ENCODE measurements at regions not wholly inside any gene's neighbourhood (a gene's known extent, or its start where the extent isn't known, plus 50 kb on each side); places are given as distances from the start of the nearest gene placed in this dataset.

DNA sequence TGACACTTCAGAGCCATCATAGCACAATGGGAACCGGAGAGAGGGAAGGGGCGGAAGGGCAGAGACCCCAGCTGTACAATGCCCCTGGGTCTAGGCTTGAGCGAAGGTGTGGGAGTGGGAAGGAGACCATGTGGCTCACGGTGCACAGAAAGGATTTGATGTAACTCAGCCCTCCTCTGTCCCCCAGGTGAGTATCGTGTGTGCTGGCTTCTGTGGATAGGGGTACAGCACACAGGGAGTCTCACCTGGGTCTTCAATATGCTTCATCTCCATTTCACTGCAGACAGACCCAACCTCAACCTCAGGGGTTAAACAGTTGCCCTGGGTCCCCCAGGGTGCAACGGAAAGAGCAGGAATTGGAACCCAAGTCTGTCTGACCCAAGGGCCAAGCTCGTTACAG, 122.2 kb downstream of the CDH26 start:
- no peaks in the 10 kb centered on the region for H3K79me2 ChIP-seq (ENCODE audit: insufficient read depth, low read length)
- FAIRE-seq, result no peak
- no peak overlapping the region for H3K4me2 ChIP-seq (ENCODE audit: low read length)
- peaks cover 37% of the 10 kb centered on the region for H3K27me3 Mint-ChIP-seq (ENCODE audit: low read depth, unreplicated experiment)
- H3K27ac ChIP-seq (ENCODE audit: low read depth, low read length), result no peak overlapping the region
- no peaks in the 10 kb centered on the region for H3K4me1 Mint-ChIP-seq (ENCODE audit: low read depth, unreplicated experiment)
- no peak for DNase-seq (ENCODE audit: low read depth)
- H3K4me3 Mint-ChIP-seq (ENCODE audit: unreplicated experiment), result no peak overlapping the region
- H3K9me3 ChIP-seq (ENCODE audit: insufficient read depth, low read depth, low read length), result no peaks in the 10 kb centered on the region
- H3K27ac Mint-ChIP-seq (ENCODE audit: unreplicated experiment), result no peak overlapping the region
- H3K9ac ChIP-seq (ENCODE audit: low read length), result no peak overlapping the region
- no peak for TF ChIP-seq EZH2 (IDR thresholded peaks at IDR 0.05; ENCODE audit: insufficient read depth, low read length)
- TF ChIP-seq, protein P1, sequence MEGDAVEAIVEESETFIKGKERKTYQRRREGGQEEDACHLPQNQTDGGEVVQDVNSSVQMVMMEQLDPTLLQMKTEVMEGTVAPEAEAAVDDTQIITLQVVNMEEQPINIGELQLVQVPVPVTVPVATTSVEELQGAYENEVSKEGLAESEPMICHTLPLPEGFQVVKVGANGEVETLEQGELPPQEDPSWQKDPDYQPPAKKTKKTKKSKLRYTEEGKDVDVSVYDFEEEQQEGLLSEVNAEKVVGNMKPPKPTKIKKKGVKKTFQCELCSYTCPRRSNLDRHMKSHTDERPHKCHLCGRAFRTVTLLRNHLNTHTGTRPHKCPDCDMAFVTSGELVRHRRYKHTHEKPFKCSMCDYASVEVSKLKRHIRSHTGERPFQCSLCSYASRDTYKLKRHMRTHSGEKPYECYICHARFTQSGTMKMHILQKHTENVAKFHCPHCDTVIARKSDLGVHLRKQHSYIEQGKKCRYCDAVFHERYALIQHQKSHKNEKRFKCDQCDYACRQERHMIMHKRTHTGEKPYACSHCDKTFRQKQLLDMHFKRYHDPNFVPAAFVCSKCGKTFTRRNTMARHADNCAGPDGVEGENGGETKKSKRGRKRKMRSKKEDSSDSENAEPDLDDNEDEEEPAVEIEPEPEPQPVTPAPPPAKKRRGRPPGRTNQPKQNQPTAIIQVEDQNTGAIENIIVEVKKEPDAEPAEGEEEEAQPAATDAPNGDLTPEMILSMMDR (IDR thresholded peaks at IDR 0.05; ENCODE audit: insufficient read depth, low read depth, low read length), result no peak
- no peaks in the 10 kb centered on the region for H4K20me1 ChIP-seq (ENCODE audit: insufficient read depth, low read length)
- H3K36me3 ChIP-seq (ENCODE audit: insufficient read depth, low read length), result no peaks in the 10 kb centered on the region
- no peaks in the 10 kb centered on the region for H3K9me3 Mint-ChIP-seq (ENCODE audit: unreplicated experiment)
- no peaks in the 10 kb centered on the region for H3K4me1 ChIP-seq (ENCODE audit: insufficient read depth, low read length)
- no peak overlapping the region for H2AFZ ChIP-seq (ENCODE audit: low read depth, low read length)
- H3K4me3 ChIP-seq (ENCODE audit: insufficient read depth, low read depth, low read length), result no peak overlapping the region
- H3K36me3 Mint-ChIP-seq (ENCODE audit: low read depth, unreplicated experiment), result no peaks in the 10 kb centered on the region
- peaks cover 14% of the 10 kb centered on the region for H3K27me3 ChIP-seq (ENCODE audit: insufficient read depth, low read length)

DNA sequence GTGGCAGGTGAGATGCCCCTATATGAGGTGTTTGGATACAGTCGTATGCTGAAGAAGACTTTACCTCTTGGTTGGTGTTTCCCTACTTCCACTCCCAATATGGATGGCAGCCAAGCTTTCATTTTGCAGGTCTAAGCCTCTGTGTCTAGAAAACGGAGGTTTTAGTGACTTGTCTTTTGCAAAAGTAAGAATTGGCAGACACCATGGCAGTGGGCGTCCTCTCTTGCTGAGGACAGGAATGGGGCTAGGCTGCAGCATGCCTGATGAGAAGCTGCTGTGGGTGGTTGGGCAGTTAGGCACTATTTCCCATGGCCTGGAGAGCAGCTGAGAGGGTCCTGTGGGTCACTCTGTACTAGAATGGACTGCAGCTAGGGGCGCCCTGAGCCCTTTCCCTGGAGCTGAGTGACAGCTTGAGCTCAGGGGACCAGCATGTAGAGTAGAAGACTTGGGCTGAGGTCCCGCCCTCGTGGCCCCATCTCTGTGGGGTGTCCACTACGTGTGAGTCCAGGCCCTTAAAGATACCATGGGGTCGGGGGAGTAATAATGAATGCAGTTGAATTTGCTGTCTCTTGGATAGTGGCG, 127.4 kb downstream of the CDH26 start:
- peaks cover 41% of the 10 kb centered on the region for H3K27me3 Mint-ChIP-seq (ENCODE audit: low read depth, unreplicated experiment)
- no peak for FAIRE-seq

More for the DNA sequence above, 127.4 kb downstream of the CDH26 start:
- H4K20me1 ChIP-seq (ENCODE audit: insufficient read depth, low read length), result no peaks in the 10 kb centered on the region
- peaks cover 2% of the 10 kb centered on the region for H3K36me3 Mint-ChIP-seq (ENCODE audit: low read depth, unreplicated experiment)
- no peak overlapping the region for H3K9ac ChIP-seq (ENCODE audit: low read length)
- H3K4me3 ChIP-seq (ENCODE audit: insufficient read depth, low read depth, low read length), result no peak overlapping the region
- peaks cover 4% of the 10 kb centered on the region for H3K4me1 ChIP-seq (ENCODE audit: insufficient read depth, low read length)
- no peak overlapping the region for H3K4me3 Mint-ChIP-seq (ENCODE audit: unreplicated experiment)
- peaks cover 2% of the 10 kb centered on the region for H3K9me3 Mint-ChIP-seq (ENCODE audit: unreplicated experiment)
- no peak overlapping the region for H3K27ac Mint-ChIP-seq (ENCODE audit: unreplicated experiment)
- no peaks in the 10 kb centered on the region for H3K9me3 ChIP-seq (ENCODE audit: insufficient read depth, low read depth, low read length)
- H3K4me2 ChIP-seq (ENCODE audit: low read length), result no peak overlapping the region
- no peak overlapping the region for H3K27ac ChIP-seq (ENCODE audit: low read depth, low read length)
- H3K36me3 ChIP-seq (ENCODE audit: insufficient read depth, low read length), result no peaks in the 10 kb centered on the region
- H3K79me2 ChIP-seq (ENCODE audit: insufficient read depth, low read length), result no peaks in the 10 kb centered on the region
- H3K27me3 ChIP-seq (ENCODE audit: insufficient read depth, low read length), result peaks cover 28% of the 10 kb centered on the region
- DNase-seq (ENCODE audit: low read depth), result no peak
- TF ChIP-seq EZH2 (IDR thresholded peaks at IDR 0.05; ENCODE audit: insufficient read depth, low read length), result no peak
- TF ChIP-seq, protein P1 (IDR thresholded peaks at IDR 0.05; ENCODE audit: insufficient read depth, low read depth, low read length), result no peak
- no peak overlapping the region for H2AFZ ChIP-seq (ENCODE audit: low read depth, low read length)
- peaks cover 3% of the 10 kb centered on the region for H3K4me1 Mint-ChIP-seq (ENCODE audit: low read depth, unreplicated experiment)

Measured in astrocyte (in vitro differentiated cells and primary cell).